Ramos (cell line): ENCODE measurements at regions not wholly inside any gene's neighbourhood (a gene's known extent, or its start where the extent isn't known, plus 50 kb on each side); places are given as distances from the start of the nearest gene placed in this dataset.

Experiments used
- in situ Hi-C: fragments of 300-500 bp; cut with MboI; formaldehyde crosslinking; loops from one replicate; pipeline ENCODE4 v1.14.3; 2022; ENCODE audit warnings: low sequenced_read_pairs; ENCODE audit not compliant: unreplicated experiment

- in situ Hi-C loops = no loop called here
Observed at GRCh38 chr5:147156012-147156411, 78.8 kb upstream of the STK32A start.

- in situ Hi-C loops = no loop called here
Observed at GRCh38 chr5:147160902-147161700, 73.7 kb upstream of the STK32A start.

- in situ Hi-C loops = no loop called here
Observed at GRCh38 chr5:147162740-147163139, 72.1 kb upstream of the STK32A start.

GRCh38 chr5:147167529-147167928 lies 67.3 kb upstream of the STK32A start:
- in situ Hi-C loops = no loop called here

GRCh38 chr5:147168578-147169327 lies 66.1 kb upstream of the STK32A start:
- in situ Hi-C loops = no loop called here

GRCh38 chr5:147169399-147169798 lies 65.4 kb upstream of the STK32A start:
- in situ Hi-C loops = no loop called here

GRCh38 chr5:147169901-147170300 lies 64.9 kb upstream of the STK32A start:
- in situ Hi-C loops = no loop called here

- in situ Hi-C loops = no loop called here
Observed at GRCh38 chr5:147170603-147171002, 64.2 kb upstream of the STK32A start.

GRCh38 chr5:147174671-147175265 lies 60.1 kb upstream of the STK32A start:
- in situ Hi-C loops = loop anchor here (25.0 kb wide), 1 partner anchor 637 kb away; no protein-coding TSS in a partner anchor

- in situ Hi-C loops = loop anchor here (25.0 kb wide), 1 partner anchor 638 kb away; no protein-coding TSS in a partner anchor
Observed at GRCh38 chr5:147175516-147176097, 59.2 kb upstream of the STK32A start.

GRCh38 chr5:147176422-147176821 lies 58.4 kb upstream of the STK32A start:
- in situ Hi-C loops = loop anchor here (25.0 kb wide), 1 partner anchor 639 kb away; no protein-coding TSS in a partner anchor

GRCh38 chr5:147177125-147177840 lies 57.5 kb upstream of the STK32A start:
- in situ Hi-C loops = loop anchor here (25.0 kb wide), 1 partner anchor 640 kb away; no protein-coding TSS in a partner anchor

- in situ Hi-C loops = loop anchor here (25.0 kb wide), 1 partner anchor 642 kb away; no protein-coding TSS in a partner anchor
Observed at GRCh38 chr5:147179562-147180147, 55.2 kb upstream of the STK32A start.

- in situ Hi-C loops = loop anchor here (25.0 kb wide), 1 partner anchor 643 kb away; no protein-coding TSS in a partner anchor
Observed at GRCh38 chr5:147180751-147181150, 54.1 kb upstream of the STK32A start.
